ENCODE measurements at regions not wholly inside any gene's neighbourhood (a gene's known extent, or its start where the extent isn't known, plus 50 kb on each side); places are given as distances from the start of the nearest gene placed in this dataset.

- 90 to 98% (median 95%) methylated on average over 1 of the region's 1 CpG for WGBS, 4 donors
- ATAC-seq (no peak), DNase-seq (no peak)
- TF ChIP-seq POLR2A (IDR thresholded peaks at IDR 0.05) = no peak
- TF ChIP-seq, protein P1, sequence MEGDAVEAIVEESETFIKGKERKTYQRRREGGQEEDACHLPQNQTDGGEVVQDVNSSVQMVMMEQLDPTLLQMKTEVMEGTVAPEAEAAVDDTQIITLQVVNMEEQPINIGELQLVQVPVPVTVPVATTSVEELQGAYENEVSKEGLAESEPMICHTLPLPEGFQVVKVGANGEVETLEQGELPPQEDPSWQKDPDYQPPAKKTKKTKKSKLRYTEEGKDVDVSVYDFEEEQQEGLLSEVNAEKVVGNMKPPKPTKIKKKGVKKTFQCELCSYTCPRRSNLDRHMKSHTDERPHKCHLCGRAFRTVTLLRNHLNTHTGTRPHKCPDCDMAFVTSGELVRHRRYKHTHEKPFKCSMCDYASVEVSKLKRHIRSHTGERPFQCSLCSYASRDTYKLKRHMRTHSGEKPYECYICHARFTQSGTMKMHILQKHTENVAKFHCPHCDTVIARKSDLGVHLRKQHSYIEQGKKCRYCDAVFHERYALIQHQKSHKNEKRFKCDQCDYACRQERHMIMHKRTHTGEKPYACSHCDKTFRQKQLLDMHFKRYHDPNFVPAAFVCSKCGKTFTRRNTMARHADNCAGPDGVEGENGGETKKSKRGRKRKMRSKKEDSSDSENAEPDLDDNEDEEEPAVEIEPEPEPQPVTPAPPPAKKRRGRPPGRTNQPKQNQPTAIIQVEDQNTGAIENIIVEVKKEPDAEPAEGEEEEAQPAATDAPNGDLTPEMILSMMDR (IDR thresholded peaks at IDR 0.05) = no peak
- intact Hi-C loops (cut with DNase I) = no loop called here
- Histone ChIP-seq H3K36me3 (no peaks in the 10 kb centered on the region), H3K4me3 (no peak overlapping the region), H3K9me3 (no peaks in the 10 kb centered on the region), H3K4me1 (peaks cover 0 to 5% (median 0%) of the 10 kb centered on the region in 12 donors), H3K27ac (no peak overlapping the region), H3K27me3 (no peaks in the 10 kb centered on the region)
Measured at GRCh38 chr6:23002044-23002619, 432.8 kb downstream of the HDGFL1 start.

GRCh38 chr6:23003671-23004467 is 434.5 kb downstream of the HDGFL1 start:
- ATAC-seq (peak; percentile 58 to 85 (median 74)), DNase-seq (peak in 2 of 5 donors; percentile 10 to 39)
- peaks cover 0 to 5% (median 0%) of the 10 kb centered on the region in 12 donors for H3K4me1 ChIP-seq
- peak overlapping the region in 2 of 12 donors; percentile 14 to 20 for H3K27ac ChIP-seq
- H3K36me3 ChIP-seq = no peaks in the 10 kb centered on the region
- TF ChIP-seq, protein P1 (IDR thresholded peaks at IDR 0.05) = no peak
- TF ChIP-seq POLR2A (IDR thresholded peaks at IDR 0.05) = no peak
- no peaks in the 10 kb centered on the region for H3K27me3 ChIP-seq
- no peaks in the 10 kb centered on the region for H3K9me3 ChIP-seq
- peak overlapping the region in 6 of 12 donors; percentile 10 to 32 (median 22) for H3K4me3 ChIP-seq
- 52 to 73% (median 63%) methylated on average over 14 of the region's 14 CpGs for WGBS, 4 donors
- intact Hi-C loops (cut with DNase I) = no loop called here

DNA sequence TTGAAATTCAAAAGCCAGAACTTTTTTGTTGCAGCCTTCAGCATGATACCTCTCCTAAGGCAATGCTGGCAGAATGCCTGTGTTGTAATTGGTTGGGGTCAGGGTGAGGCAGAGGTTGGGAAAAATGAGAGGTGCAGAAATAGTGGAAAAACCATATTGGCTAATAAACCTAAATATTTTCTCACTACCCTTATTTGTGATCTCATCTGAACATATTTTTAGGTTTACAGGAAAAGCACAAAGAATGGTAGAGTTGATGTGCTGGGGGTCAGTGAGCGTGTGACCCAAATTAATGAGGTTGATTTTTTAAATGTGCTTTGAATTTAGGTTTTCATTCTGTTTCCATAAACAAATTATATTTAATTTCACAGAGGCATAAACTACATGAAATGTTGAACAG is 437.3 kb downstream of the HDGFL1 start:
- TF ChIP-seq, protein P1 (IDR thresholded peaks at IDR 0.05) = no peak
- no peak for TF ChIP-seq POLR2A (IDR thresholded peaks at IDR 0.05)
- ATAC-seq (no peak), DNase-seq (no peak)
- intact Hi-C loops (cut with DNase I) = no loop called here
- Histone ChIP-seq H3K4me1 (peaks cover 0 to 5% (median 0%) of the 10 kb centered on the region in 12 donors), H3K36me3 (no peaks in the 10 kb centered on the region), H3K4me3 (no peak overlapping the region), H3K9me3 (peaks cover 0 to 7% (median 0%) of the 10 kb centered on the region in 12 donors), H3K27ac (no peak overlapping the region), H3K27me3 (no peaks in the 10 kb centered on the region)
- WGBS, 4 donors = 0 to 58% (median 28%) methylated on average over 1 of the region's 1 CpG

DNA sequence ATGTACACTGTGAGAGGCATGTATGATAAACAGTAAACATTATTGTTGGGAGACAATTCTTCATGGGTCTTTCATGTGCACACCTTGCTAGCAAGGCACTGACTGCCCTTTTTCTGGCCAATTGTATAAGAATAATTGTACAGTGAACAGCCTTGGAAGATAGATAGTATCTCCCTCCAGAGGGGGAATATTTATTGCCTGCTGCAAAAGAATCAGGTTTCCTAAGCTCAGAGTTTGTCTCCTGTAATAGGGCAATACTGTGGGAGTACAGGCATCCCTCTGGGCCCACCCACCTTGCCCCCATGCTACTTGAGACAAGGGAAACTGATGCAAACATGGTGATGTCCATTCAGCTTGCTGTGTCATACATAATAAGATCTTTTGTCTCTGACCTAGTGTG is 442.2 kb downstream of the HDGFL1 start:
- no peak for ATAC-seq
- no peak overlapping the region for H3K27ac ChIP-seq
- no peaks in the 10 kb centered on the region for H3K4me1 ChIP-seq
- no peak for DNase-seq
- no peaks in the 10 kb centered on the region for H3K27me3 ChIP-seq
- no peak overlapping the region for H3K4me3 ChIP-seq
- no peak for TF ChIP-seq POLR2A (IDR thresholded peaks at IDR 0.05)
- TF ChIP-seq, protein P1 (IDR thresholded peaks at IDR 0.05) = no peak
- intact Hi-C loops (cut with DNase I) = no loop called here
- no peaks in the 10 kb centered on the region for H3K36me3 ChIP-seq
- peaks cover 0 to 7% (median 0%) of the 10 kb centered on the region in 12 donors for H3K9me3 ChIP-seq
